ENCODE measurements at regions not wholly inside any gene's neighbourhood (a gene's known extent, or its start where the extent isn't known, plus 50 kb on each side); places are given as distances from the start of the nearest gene placed in this dataset.
"Not testable (repeated sequence)": the region's sequence is repeated elsewhere in the genome, so short reads cannot be mapped to it uniquely, and the experiment has no call there.

DNA sequence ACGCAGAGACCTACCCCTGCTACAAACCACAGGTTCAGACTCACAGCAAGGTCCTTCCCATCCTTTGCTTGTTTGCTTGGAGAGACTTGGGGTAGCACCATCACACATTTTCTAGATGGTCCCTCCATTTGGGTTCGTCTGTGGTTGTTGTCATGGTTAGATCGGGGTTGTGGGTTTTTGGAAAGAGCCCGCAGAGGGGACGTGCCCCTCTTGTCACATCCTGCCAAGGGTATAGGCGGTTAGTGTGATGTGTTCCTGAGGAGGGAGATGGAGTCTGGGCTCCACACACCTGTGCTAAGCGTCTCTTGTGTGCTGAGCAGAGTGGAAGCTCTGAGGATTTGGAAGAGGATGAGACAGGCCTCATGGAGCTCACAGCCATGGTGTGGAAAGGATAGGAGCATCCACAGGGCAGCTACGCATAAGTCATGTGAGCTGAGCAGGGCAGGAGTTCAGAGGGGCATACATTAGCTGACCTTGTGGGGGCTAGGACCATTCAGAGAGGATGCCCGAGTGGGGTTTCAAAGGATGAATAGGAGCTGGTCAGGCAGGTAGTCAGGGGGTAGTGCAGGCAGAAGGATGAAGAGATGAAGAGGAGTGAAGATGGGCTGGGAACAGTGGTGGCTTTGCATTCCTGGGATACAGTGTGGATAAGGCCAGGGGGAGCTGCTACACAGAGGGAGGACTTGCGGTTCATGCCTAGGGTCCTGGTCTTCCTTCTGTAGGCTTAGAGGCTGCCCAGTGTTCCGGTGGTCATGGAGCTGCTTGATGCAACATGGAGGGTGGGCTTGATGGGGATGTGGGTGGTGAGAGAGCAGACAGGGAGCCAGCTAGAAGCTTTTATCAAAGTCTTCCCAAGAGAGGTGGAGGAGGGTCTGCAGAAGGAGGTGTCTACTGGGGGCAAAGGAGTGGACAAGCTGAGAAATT is 62.9 kb downstream of the ACKR3 start:
- DNase-seq (ENCODE audit: low read depth), result no peak

DNA sequence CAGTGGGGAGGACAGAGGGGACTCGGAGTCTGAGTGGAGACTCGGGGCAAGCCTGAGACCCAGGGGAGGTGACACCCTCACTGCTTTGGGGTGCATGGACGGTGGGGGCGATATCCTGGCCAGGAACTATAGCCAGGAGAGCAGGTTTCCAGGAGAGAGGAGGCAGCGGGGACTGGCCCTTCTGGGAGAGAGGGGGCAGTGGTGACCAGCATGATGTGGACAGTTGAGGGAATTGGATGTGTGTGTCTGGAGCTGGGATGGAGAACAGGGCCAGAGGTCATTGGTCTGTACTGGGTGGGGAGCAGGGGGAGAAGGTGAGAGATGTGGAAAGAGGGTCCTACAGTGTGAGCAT is 63.6 kb downstream of the ACKR3 start:
- DNase-seq (ENCODE audit: low read depth), result no peak

- no peak for DNase-seq (ENCODE audit: low read depth)
Observed at GRCh38 chr2:236633775-236634560, 64.3 kb downstream of the ACKR3 start.

- no peak for DNase-seq (ENCODE audit: low read depth)
Observed at GRCh38 chr2:236636261-236636660, 66.6 kb downstream of the ACKR3 start.

DNA sequence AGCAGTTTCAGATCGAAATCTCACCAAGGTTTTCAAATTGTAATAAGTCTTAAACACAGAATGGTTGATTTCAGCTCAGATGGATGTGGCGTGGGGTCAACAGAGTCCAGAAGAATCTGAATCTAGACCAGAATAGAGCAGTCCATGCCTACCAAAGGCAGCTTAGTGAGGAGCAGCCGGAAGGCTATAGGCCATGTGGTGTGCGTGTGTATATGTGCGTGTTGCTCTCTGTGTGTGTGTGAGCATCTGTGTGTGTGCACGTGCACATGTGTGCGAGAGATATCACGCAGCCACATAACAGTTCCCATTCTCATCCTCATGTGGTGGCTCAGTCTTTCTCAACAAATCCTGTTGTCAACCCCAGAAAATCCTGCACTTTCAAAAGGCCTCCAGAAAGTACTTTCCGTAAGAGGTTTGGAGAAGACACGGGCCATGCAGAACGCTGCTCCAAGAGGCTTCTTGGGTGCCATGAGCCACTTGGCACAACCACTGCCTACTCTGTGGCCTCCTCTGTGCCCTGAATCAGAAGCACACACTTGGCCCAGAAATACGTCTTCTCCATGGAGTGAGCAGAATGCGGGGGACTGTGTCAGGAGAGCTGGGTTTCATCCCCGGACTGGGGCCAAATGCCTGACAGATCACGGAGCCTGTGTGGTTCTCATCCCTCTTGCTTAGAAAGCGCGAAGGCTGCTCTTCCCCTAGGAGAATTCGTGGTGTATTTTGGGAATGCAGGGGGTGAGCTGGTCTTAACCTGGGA is 67.3 kb downstream of the ACKR3 start:
- no peak for DNase-seq (ENCODE audit: low read depth)

GRCh38 chr2:236637686-236638569 is 68.3 kb downstream of the ACKR3 start:
- peak; percentile 14 for DNase-seq (ENCODE audit: low read depth)

- no peak for DNase-seq (ENCODE audit: low read depth)
Observed at GRCh38 chr2:236638707-236639106, 69.1 kb downstream of the ACKR3 start.

DNA sequence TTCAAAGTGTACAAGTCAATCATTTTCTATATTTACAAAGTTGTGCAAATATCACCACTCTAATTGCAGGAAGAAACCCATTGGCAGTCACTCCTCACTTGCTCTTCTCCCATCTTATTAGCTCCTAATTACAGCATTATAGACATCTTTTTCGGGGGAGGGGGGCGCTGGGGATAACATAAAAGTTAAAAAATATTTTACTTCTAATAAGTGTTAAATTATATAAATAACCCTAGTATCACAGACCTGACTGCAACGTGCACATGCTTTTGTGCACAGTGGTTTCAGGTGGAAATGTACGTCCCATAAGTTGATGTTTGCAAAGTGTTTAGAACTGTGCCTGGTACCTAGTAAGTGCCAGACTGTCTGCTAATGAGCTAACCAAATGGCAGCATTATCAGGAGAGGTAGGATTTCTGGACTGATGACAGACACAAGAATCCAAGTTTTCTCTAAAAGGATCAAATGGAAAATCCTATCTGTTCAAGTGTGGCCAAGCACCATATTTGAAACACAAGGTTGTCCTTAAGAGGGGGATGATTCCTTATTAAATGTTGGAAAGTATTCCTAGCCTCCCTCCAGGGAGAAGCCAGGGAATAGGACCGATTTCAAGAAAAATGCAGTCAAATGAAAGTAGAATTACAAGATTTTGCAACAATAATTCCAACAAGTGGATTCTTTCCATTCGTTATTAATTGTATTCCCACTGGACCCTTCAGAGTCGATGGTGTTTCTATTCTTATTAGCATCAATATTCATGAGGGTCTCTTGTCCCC is 70.0 kb downstream of the ACKR3 start:
- DNase-seq (ENCODE audit: low read depth), result no peak

DNA sequence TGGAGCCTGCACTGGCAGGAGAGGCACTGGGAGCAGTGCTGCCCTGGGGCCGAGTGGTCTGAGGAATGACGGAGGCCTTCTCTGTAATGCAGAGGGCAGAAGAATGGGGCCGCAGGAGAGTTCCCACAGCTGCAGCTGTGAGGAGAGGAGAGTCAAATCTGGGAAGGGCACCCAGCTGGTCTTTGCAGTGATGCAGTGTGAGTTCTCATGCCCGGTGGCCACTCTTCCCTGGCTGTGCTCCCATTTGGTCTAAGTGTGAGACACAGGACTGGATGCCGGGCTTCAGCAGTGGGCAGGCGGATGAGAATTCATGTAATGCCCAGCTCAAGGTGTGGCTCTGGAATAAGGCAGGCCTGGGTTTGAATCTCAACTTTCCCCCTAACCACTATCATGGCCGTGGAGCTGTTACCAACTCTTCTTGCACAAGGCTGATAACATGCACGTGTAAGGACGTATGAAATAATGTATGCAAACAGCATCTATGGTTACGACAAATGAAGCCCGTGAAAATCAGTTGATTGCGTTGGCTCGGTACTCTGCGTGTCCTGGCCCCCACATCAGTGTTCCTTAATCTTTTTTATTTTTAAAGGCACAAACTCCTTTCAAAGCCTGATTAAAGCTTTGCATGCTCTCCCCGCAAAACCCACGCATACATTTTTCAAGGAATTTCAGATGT is 71.6 kb downstream of the ACKR3 start:
- DNase-seq (ENCODE audit: low read depth), result no peak

GRCh38 chr2:236642125-236642524 is 72.5 kb downstream of the ACKR3 start:
- DNase-seq (ENCODE audit: low read depth), result no peak

DNA sequence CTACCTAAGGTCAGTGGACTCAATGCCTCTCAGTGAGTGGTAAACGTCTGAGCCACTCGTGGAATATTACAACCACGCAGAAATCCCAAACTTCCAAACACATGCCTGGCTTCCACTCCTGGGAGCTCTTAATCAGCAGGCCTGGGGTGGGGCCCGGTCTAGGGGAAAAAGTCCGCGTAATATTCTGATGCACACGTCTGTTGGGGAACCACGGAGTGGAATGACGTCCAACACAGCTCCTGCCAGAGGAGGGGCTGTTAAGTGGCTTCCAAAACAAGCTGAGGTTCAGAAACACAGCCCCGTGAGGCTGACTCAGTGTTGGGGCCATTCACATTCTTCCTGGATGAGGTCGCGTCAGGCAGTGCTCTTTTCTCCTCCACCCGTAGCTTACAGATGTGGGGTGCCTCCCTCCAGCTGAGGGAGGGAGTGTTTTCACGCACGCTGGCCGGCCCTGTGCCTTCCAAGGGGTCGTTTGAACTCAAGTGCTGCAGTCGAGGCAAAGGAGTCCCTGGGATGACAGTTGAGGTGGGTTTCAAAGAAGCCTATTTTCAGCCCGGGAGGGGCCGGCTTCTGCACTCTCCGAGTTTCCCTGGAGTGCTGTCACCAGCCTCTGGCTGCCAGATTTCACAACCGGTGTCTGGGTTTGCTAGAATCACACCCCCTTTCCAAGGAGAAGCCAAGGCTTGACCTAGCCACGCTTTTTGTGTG is 73.1 kb downstream of the ACKR3 start:
- peak; percentile 94 for DNase-seq (ENCODE audit: low read depth)

DNA sequence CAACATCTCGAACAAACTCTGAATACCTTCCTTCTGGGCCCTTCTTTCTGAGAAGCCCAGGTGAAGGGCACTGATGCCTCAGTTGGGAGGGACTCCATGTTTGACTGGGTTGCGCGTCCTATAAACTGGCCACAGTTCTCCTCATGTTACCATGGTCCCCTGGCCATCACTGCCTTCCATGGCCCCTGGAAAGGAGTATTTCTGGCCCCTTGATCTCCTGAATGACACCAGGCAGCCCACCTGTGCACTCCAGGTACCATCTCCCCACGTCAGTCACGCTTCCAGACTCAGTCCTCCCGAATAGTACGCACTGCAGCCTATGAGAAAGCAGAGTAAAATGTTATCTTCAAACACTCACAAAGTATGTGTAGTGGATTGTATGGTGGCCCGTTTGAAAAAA is 73.9 kb downstream of the ACKR3 start:
- no peak for DNase-seq (ENCODE audit: low read depth)

GRCh38 chr2:236644067-236644466 is 74.4 kb downstream of the ACKR3 start:
- DNase-seq (ENCODE audit: low read depth), result no peak

- no peak for DNase-seq (ENCODE audit: low read depth)
Observed at GRCh38 chr2:236644502-236644911, 74.9 kb downstream of the ACKR3 start.

GRCh38 chr2:236645141-236645540 is 75.5 kb downstream of the ACKR3 start:
- not testable (repeated sequence) for DNase-seq (ENCODE audit: low read depth)

- no peak for DNase-seq (ENCODE audit: low read depth)
Observed at GRCh38 chr2:236646441-236646840, 76.8 kb downstream of the ACKR3 start.

- no peak for DNase-seq (ENCODE audit: low read depth)
Observed at GRCh38 chr2:236646871-236647270, 77.2 kb downstream of the ACKR3 start.

DNA sequence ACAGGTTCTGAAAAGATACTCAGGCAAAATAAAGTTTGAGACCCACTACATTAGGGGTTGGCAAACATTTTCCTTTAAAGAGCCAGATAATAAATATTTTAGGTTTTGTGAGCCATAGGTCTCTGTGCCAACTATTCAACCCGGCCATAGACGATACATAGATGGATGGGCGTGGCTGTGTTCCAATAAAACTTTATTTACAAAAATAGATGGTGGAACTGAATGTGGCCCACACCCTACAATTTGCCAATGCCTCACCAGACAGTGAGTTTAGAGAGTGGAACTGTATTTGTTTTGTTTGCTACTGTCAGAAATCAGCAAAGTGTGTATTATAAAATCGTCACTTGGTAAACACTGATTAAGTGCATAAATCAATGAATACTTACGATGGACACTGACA is 78.0 kb downstream of the ACKR3 start:
- DNase-seq (ENCODE audit: low read depth), result no peak

DNA sequence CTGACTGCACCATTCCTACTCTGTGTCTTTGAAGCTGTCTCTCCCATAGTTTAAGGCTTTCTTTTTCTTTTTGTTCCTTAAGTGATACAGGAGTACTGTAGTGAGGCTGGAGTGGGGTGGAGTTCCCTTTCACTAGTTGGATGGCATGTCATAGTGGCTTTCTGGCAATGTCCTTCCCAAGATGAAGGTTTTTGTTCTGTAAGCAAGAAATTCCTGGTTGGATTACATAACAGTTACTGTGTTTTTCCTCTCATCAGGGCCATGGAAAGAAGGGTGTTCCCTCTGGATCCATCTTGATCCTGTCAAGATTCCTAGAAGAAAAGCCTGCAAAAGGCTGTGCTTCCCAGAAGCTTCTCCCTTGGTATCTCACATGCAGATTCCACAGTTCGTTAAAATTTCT is 84.2 kb downstream of the ACKR3 start:
- no peak for DNase-seq (ENCODE audit: low read depth)
